Nephron progenitor cell (in vitro differentiated cells): ENCODE measurements at regions not wholly inside any gene's neighbourhood (a gene's known extent, or its start where the extent isn't known, plus 50 kb on each side); places are given as distances from the start of the nearest gene placed in this dataset.
"Not testable (repeated sequence)": the region's sequence is repeated elsewhere in the genome, so short reads cannot be mapped to it uniquely, and the experiment has no call there.

Experiments used
- DNase-seq: peaks from one replicate; pipeline ENCODE4 v3.0.0; 2021
- H3K27ac Mint-ChIP-seq: 2 replicates; pipeline ENCODE4 v1.8.0; 2021; ENCODE audit warnings: mild to moderate bottlenecking, moderate library complexity, mixed read lengths
- H3K27me3 Mint-ChIP-seq: 2 replicates; pipeline ENCODE4 v1.8.0; 2021; ENCODE audit warnings: mild to moderate bottlenecking, low read depth, mixed read lengths; ENCODE audit not compliant: poor library complexity
- H3K36me3 Mint-ChIP-seq: 2 replicates; pipeline ENCODE4 v1.8.0; 2021; ENCODE audit warnings: low read depth, mixed read lengths
- H3K4me1 Mint-ChIP-seq: 2 replicates; pipeline ENCODE4 v1.8.0; 2021; ENCODE audit warnings: mixed read lengths
- H3K4me3 Mint-ChIP-seq: 2 replicates; pipeline ENCODE4 v1.8.0; 2021; ENCODE audit warnings: mild to moderate bottlenecking, moderate library complexity, mixed read lengths
- H3K9me3 Mint-ChIP-seq: 2 replicates; pipeline ENCODE4 v1.8.0; 2021; ENCODE audit warnings: mild to moderate bottlenecking, moderate library complexity, mixed read lengths
- CTCF ChIP-seq: fragments of 200-600 bp; sonication (generic); IDR thresholded peaks from 2 replicates; pipeline ENCODE4 v1.5.0; 2021; ENCODE audit warnings: antibody characterized with exemption

GRCh38 chr10:123250640-123251039, 96.4 kb downstream of the BUB3 start:
- no peaks in the 10 kb centered on the region for H3K9me3 Mint-ChIP-seq
- H3K27ac Mint-ChIP-seq: no peak overlapping the region
- H3K4me1 Mint-ChIP-seq: peaks cover 31% of the 10 kb centered on the region
- no peaks in the 10 kb centered on the region for H3K36me3 Mint-ChIP-seq
- no peak for DNase-seq
- H3K27me3 Mint-ChIP-seq: no peaks in the 10 kb centered on the region
- no peak for TF ChIP-seq CTCF
- no peak overlapping the region for H3K4me3 Mint-ChIP-seq

GRCh38 chr10:123252779-123253178, 98.6 kb downstream of the BUB3 start:
- no peak overlapping the region for H3K4me3 Mint-ChIP-seq
- H3K36me3 Mint-ChIP-seq: no peaks in the 10 kb centered on the region
- no peak overlapping the region for H3K27ac Mint-ChIP-seq
- H3K4me1 Mint-ChIP-seq: peaks cover 31% of the 10 kb centered on the region
- TF ChIP-seq CTCF: no peak
- DNase-seq: no peak
- no peaks in the 10 kb centered on the region for H3K27me3 Mint-ChIP-seq
- H3K9me3 Mint-ChIP-seq: no peaks in the 10 kb centered on the region

GRCh38 chr10:123254343-123254742, 100.1 kb downstream of the BUB3 start:
- not testable (repeated sequence) for DNase-seq, H3K27me3 Mint-ChIP-seq, H3K27ac Mint-ChIP-seq, H3K9me3 Mint-ChIP-seq, H3K4me3 Mint-ChIP-seq, H3K36me3 Mint-ChIP-seq
- peaks cover 21% of the 10 kb centered on the region for H3K4me1 Mint-ChIP-seq

- DNase-seq: no peak
- no peaks in the 10 kb centered on the region for H3K36me3 Mint-ChIP-seq
- peaks cover 16% of the 10 kb centered on the region for H3K27me3 Mint-ChIP-seq
- H3K4me3 Mint-ChIP-seq: no peak overlapping the region
- no peaks in the 10 kb centered on the region for H3K9me3 Mint-ChIP-seq
- H3K4me1 Mint-ChIP-seq: no peaks in the 10 kb centered on the region
- TF ChIP-seq CTCF: no peak
- no peak overlapping the region for H3K27ac Mint-ChIP-seq
Measured at GRCh38 chr10:123257904-123258456, 103.8 kb downstream of the BUB3 start.

- TF ChIP-seq CTCF: no peak
- Mint-ChIP-seq H3K4me1 (no peaks in the 10 kb centered on the region), H3K9me3 (no peaks in the 10 kb centered on the region), H3K36me3 (no peaks in the 10 kb centered on the region), H3K27ac (no peak overlapping the region), H3K4me3 (no peak overlapping the region), H3K27me3 (peaks cover 16% of the 10 kb centered on the region)
- no peak for DNase-seq
Measured at GRCh38 chr10:123259081-123259480, 104.9 kb downstream of the BUB3 start.

GRCh38 chr10:123259791-123260190, 105.6 kb downstream of the BUB3 start:
- H3K36me3 Mint-ChIP-seq: no peaks in the 10 kb centered on the region
- no peaks in the 10 kb centered on the region for H3K4me1 Mint-ChIP-seq
- no peak overlapping the region for H3K27ac Mint-ChIP-seq
- DNase-seq: no peak
- no peak overlapping the region for H3K4me3 Mint-ChIP-seq
- H3K9me3 Mint-ChIP-seq: no peaks in the 10 kb centered on the region
- TF ChIP-seq CTCF: no peak
- H3K27me3 Mint-ChIP-seq: peaks cover 16% of the 10 kb centered on the region
